Adrenal gland (tissue), 9 donors: ENCODE measurements at regions not wholly inside any gene's neighbourhood (a gene's known extent, or its start where the extent isn't known, plus 50 kb on each side); places are given as distances from the start of the nearest gene placed in this dataset.

ENCODE experiments used
- DNase-seq, 7 donors: peaks; one replicate each; pipeline ENCODE4 v3.0.0-alpha.2; 2019 to 2020
- H3K27ac ChIP-seq, 5 donors: fragments of 200-600 bp; sonication (generic) in 4 of 5; 1 replicate in 3 of 5; 2 replicates in 2 of 5; pipeline versions ENCODE4 v1.5.1 to v1.8.0; 2016 to 2020; ENCODE audit warnings: mild to moderate bottlenecking in 1 of 5
- H3K27me3 ChIP-seq: fragments of 200-600 bp; 2 replicates; pipeline ENCODE4 v1.8.0; 2021
- H3K36me3 ChIP-seq, 2 donors: fragments of 200-600 bp; replicated peaks in 1 of 2; 1 replicate in 1 of 2; 2 replicates in 1 of 2; pipeline versions ENCODE4 v1.5.1 to v1.8.0; 2018 to 2022
- H3K4me1 ChIP-seq, 2 donors: fragments of 200-600 bp; replicated peaks in 1 of 2; 1 replicate in 1 of 2; 2 replicates in 1 of 2; pipeline versions ENCODE4 v1.5.1 to v1.8.0; 2018 to 2021
- H3K4me3 ChIP-seq, 4 donors: fragments of 200-600 bp; sonication (generic) in 3 of 4; one replicate each; pipeline ENCODE4 v1.5.1; 2016 to 2018
- H3K9me3 ChIP-seq, 3 donors: fragments of 200-600 bp; sonication (generic) in 1 of 3; replicated peaks in 1 of 3; 1 replicate in 2 of 3; 2 replicates in 1 of 3; pipeline versions ENCODE4 v1.5.1 to v1.8.0; 2016 to 2021
- POLR2A ChIP-seq, 2 donors: fragments of 450-650 bp; IDR thresholded peaks; one replicate each; pipeline ENCODE4 v1.6.1; 2017; ENCODE audit warnings: antibody characterized with exemption in 2 of 2, mild to moderate bottlenecking in 2 of 2, moderate library complexity in 1 of 2
- WGBS, 4 donors: extraction: QIAGEN DNeasy Blood & Tissue Kit in 2 of 4; methylation state at CpG; one replicate each; pipeline versions ENCODE4 v1.1.5 to v1.1.7; 2013 to 2017; 5-methylcytosine and 5-hydroxymethylcytosine counted together
- intact Hi-C, 2 donors: fragments of 100-400 bp; cut with DNase I; formaldehyde crosslinking; loops; one replicate each; pipeline versions ENCODE4 v1.14.1 to v1.15.0; 2022 to 2023
- TF ChIP-seq, protein P1 (sequence below), 6 experiments: fragments of 450-650 bp in 4 of 6; fragments of 200-600 bp in 2 of 6; sonication (generic) in 1 of 6; IDR thresholded peaks; 1 replicate in 5 of 6; 2 replicates in 1 of 6; pipeline versions ENCODE4 v1.5.1 to v1.8.0; 2016 to 2021; ENCODE audit warnings: antibody characterized with exemption in 6 of 6, mild to moderate bottlenecking in 2 of 6, moderate library complexity in 1 of 6
- donor health status: healthy with polysubstance abuse.
- donor health status: Bipolar disorder and iron deficiency.
- donor health status: DM: yes; HTN: yes; CAD: no.
- donor health status: DM: no; HTN: no; CAD: no.
- donor health status: DM: no; HTN: no; CAD: no.

DNA sequence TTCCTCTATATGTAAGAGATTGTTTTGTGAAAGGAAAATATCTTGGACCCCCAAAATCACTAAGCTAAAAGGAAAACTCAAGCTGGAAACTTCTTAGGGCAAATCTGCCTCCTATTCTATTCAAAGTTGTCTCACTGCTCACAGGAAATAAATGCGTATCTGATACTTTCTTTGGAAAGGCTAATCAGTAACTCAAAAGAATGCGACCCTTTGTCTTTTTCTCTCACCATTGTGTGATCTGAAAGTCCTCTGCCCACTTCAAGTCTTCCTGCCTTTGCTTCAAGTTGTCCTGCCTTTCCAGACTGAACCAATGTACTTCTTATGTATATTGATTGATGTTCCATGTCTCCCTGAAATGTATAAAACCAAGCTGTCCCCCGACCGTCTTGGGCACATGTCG is 157.3 kb downstream of the KIF2B start:
- DNase-seq, result no peak
- TF ChIP-seq POLR2A (IDR thresholded peaks at IDR 0.05), result no peak
- TF ChIP-seq, protein P1, sequence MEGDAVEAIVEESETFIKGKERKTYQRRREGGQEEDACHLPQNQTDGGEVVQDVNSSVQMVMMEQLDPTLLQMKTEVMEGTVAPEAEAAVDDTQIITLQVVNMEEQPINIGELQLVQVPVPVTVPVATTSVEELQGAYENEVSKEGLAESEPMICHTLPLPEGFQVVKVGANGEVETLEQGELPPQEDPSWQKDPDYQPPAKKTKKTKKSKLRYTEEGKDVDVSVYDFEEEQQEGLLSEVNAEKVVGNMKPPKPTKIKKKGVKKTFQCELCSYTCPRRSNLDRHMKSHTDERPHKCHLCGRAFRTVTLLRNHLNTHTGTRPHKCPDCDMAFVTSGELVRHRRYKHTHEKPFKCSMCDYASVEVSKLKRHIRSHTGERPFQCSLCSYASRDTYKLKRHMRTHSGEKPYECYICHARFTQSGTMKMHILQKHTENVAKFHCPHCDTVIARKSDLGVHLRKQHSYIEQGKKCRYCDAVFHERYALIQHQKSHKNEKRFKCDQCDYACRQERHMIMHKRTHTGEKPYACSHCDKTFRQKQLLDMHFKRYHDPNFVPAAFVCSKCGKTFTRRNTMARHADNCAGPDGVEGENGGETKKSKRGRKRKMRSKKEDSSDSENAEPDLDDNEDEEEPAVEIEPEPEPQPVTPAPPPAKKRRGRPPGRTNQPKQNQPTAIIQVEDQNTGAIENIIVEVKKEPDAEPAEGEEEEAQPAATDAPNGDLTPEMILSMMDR (IDR thresholded peaks at IDR 0.05), result no peak
- H3K9me3 ChIP-seq, result no peaks in the 10 kb centered on the region
- WGBS, 4 donors, result 69 to 80% (median 73%) methylated on average over 5 of the region's 5 CpGs
- no peaks in the 10 kb centered on the region for H3K27me3 ChIP-seq
- no peak overlapping the region for H3K27ac ChIP-seq
- H3K4me1 ChIP-seq, result no peaks in the 10 kb centered on the region
- intact Hi-C loops, result no loop called here
- H3K36me3 ChIP-seq, result no peaks in the 10 kb centered on the region
- no peak overlapping the region for H3K4me3 ChIP-seq

DNA sequence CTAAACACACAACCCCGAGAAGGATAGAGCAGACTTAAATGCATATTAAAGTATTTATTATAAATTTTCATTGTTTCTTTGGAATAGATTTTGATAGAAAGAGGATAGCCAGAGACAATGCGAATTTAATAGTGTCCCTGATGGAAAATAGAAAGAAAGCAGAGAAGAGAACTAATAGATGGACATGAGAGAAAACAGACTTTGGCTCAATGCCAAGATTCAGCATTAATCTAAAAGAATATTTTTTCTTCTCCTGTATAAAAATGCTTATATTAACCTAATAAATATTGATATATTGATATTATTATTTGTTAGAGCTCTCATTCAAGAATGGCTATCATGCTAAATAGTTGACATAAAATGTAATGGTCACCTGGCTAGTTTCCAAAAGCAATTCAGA is 173.4 kb downstream of the KIF2B start:
- H3K36me3 ChIP-seq, result no peaks in the 10 kb centered on the region
- H3K4me3 ChIP-seq, result no peak overlapping the region
- no peak overlapping the region for H3K27ac ChIP-seq
- intact Hi-C loops, result no loop called here
- DNase-seq, result no peak
- no peaks in the 10 kb centered on the region for H3K27me3 ChIP-seq
- H3K9me3 ChIP-seq, result no peaks in the 10 kb centered on the region
- no peaks in the 10 kb centered on the region for H3K4me1 ChIP-seq
- TF ChIP-seq POLR2A (IDR thresholded peaks at IDR 0.05), result no peak
- TF ChIP-seq, protein P1 (IDR thresholded peaks at IDR 0.05), result no peak
- WGBS, 4 donors, result 74 to 88% (median 80%) methylated on average over 2 of the region's 2 CpGs

DNA sequence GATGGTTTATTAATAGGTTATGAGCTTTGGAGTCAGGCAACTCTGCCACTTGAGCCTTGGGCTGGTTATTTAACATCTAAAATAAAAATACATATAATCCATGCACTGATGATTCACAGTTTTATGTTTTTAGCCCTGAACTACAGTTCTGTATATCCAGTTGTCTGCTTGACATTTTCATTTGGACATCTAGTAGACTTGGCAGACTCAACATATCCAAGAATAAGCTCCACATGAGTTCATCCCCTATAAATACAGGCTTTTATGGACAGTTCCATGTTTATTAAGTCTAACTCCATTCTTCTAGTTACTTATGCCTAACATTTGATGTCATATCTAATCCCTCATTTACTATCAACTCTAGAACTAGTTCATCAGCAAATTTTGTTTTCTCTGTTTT is 174.2 kb downstream of the KIF2B start:
- Histone ChIP-seq H3K36me3 (no peaks in the 10 kb centered on the region), H3K27me3 (no peaks in the 10 kb centered on the region), H3K4me3 (no peak overlapping the region), H3K4me1 (no peaks in the 10 kb centered on the region), H3K27ac (no peak overlapping the region), H3K9me3 (no peaks in the 10 kb centered on the region)
- no peak for DNase-seq
- TF ChIP-seq, protein P1 (IDR thresholded peaks at IDR 0.05), result no peak
- no peak for TF ChIP-seq POLR2A (IDR thresholded peaks at IDR 0.05)
- intact Hi-C loops, result no loop called here

DNA sequence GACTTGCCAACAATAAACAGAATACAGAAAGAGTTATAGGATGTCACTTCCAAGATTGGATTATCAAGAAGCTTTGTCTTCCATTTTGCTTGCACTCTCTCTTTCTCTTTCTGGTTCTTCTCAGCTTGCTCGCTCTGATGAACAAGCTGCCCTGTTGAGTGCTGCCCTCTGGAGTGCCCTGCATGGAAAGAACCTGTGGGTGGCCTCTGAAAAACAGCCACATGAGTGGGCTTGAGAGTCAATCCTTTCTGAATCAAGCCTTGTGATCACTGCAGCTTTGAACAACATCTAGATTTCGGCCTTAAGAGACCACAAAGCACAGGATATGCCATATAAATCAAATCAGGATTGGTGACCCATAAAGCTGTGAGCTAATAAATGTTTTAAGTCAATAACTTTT is 185.1 kb downstream of the KIF2B start:
- no peaks in the 10 kb centered on the region for H3K36me3 ChIP-seq
- WGBS, 4 donors, result 62 to 73% (median 64%) methylated on average over 2 of the region's 2 CpGs

More for the DNA sequence above, 185.1 kb downstream of the KIF2B start:
- no peaks in the 10 kb centered on the region for H3K9me3 ChIP-seq
- no peak for DNase-seq
- no peaks in the 10 kb centered on the region for H3K4me1 ChIP-seq
- no peak overlapping the region for H3K27ac ChIP-seq
- TF ChIP-seq, protein P1 (IDR thresholded peaks at IDR 0.05), result no peak
- TF ChIP-seq POLR2A (IDR thresholded peaks at IDR 0.05), result no peak
- intact Hi-C loops, result no loop called here
- H3K4me3 ChIP-seq, result no peak overlapping the region
- no peaks in the 10 kb centered on the region for H3K27me3 ChIP-seq
